ENCODE measurements at regions not wholly inside any gene's neighbourhood (a gene's known extent, or its start where the extent isn't known, plus 50 kb on each side); places are given as distances from the start of the nearest gene placed in this dataset.

- dilution Hi-C loops (cut with MboI; ENCODE audit: extremely low pct_ligation_motif_present, low sequenced_read_pairs): no loop called here
Observed at GRCh38 chr5:129204525-129204924, 110.0 kb downstream of the ISOC1 start.

More at GRCh38 chr5:129204525-129204924, 110.0 kb downstream of the ISOC1 start:
- TF ChIP-seq EZH2 (IDR thresholded peaks at IDR 0.05; ENCODE audit: borderline replicate concordance, low read depth, low read length, severe bottlenecking) (no peak), MAX (IDR thresholded peaks at IDR 0.05; ENCODE audit: insufficient read depth, insufficient read length) (no peak), GATA2 (IDR thresholded peaks at IDR 0.05; ENCODE audit: insufficient read depth, insufficient read length, low read depth, low read length) (no peak), JUN (IDR thresholded peaks at IDR 0.05; ENCODE audit: borderline replicate concordance, insufficient read depth, insufficient read length, low read depth) (no peak), CTCF (IDR thresholded peaks at IDR 0.05; ENCODE audit: extremely low read depth in 1 of 2, insufficient read depth in 1 of 2, low read depth in 1 of 2, low read length in 2 of 2) (no peak)
- Histone ChIP-seq H3K27ac (ENCODE audit: insufficient read depth, low read depth, low read length) (no peak overlapping the region), H3K4me3 (replicated peaks in 1 of 3; ENCODE audit: insufficient read depth in 1 of 3, low read depth in 1 of 3, low read length in 3 of 3) (no peak overlapping the region), H3K4me2 (ENCODE audit: insufficient read depth, low read length) (no peak overlapping the region), H3K36me3 (ENCODE audit: control insufficient read depth in 2 of 2, extremely low read depth in 1 of 2, insufficient read depth in 2 of 2, low read length in 2 of 2) (no peaks in the 10 kb centered on the region), H3K9me3 (replicated peaks; ENCODE audit: control insufficient read depth, insufficient read depth, low read length) (no peaks in the 10 kb centered on the region), H3K4me1 (ENCODE audit: control insufficient read depth, extremely low read depth, insufficient read depth, low read length) (no peaks in the 10 kb centered on the region), H4K20me1 (replicated peaks; ENCODE audit: control insufficient read depth, extremely low read depth, insufficient read depth, low read length) (no peaks in the 10 kb centered on the region), H3K27me3 (ENCODE audit: control insufficient read depth in 2 of 2, insufficient read depth in 2 of 2, low read length in 2 of 2) (no peaks in the 10 kb centered on the region), H2AFZ (ENCODE audit: low read depth, low read length) (no peak overlapping the region), H3K9me1 (replicated peaks; ENCODE audit: control insufficient read depth, extremely low read depth, insufficient read depth, low read length) (no peaks in the 10 kb centered on the region), H3K9ac (replicated peaks; ENCODE audit: extremely low read depth, insufficient read depth, low read length) (no peak overlapping the region), H3K79me2 (ENCODE audit: control insufficient read depth, insufficient read depth, low read length) (no peaks in the 10 kb centered on the region)
- ChIA-PET POLR2A (no interaction called here), CTCF (no interaction called here)
- FAIRE-seq (no peak), DNase-seq (ENCODE audit: low read depth, low spot score) (no peak)
- BruUV-seq (replicated peaks): no TSS peak
- intact Hi-C loops (cut with micrococcal nuclease): no loop called here
